NCI-H1694 treated with DMSO at 0.1 percent for 48 hours (cell line): ENCODE measurements at regions not wholly inside any gene's neighbourhood (a gene's known extent, or its start where the extent isn't known, plus 50 kb on each side); places are given as distances from the start of the nearest gene placed in this dataset.

ENCODE experiments used
- DNase-seq: peaks from one replicate; lab custom pipeline; 2025; lab: John Stamatoyannopoulos, UW

DNA sequence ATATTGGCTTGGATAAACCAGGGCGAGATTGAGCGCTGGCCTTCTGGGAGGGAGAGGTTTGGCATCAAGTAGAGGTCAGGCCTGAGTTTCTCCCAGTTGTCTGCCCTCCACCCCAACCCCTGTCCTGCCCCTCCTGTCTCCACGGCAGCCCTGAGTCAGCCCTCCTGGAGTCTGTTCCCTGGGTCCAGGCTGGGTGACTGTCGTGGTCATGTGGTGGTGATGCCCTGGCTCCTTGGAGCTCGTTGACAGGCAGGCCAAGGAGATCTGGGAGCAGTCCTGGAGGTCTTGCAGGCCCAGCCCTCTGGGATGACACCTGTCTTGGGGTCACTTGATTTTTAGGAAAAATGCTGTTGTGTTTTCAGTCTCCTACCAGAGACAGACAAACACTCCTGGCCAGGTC, 53.6 kb upstream of the PODXL start:
- peak; percentile 57 for DNase-seq

DNA sequence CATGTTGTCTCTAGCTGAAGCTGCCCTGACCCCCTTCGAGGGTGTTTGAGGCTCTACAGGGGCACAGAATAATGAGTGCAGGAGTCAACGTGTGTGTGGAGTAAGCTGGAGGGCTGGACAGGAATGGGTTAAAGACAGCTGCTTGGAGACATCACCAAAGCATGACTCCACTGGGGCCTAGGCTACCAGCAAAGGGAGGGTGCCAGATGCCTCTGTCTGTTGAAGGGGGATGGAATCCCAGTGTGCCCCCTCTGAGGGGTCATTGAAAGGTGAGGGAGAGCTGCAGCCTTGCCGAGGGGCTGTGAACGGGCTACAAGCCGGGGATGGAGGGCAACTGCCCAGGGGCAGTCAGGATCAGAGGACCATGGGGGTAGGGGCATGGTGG, 51.7 kb upstream of the PODXL start:
- DNase-seq = peak; percentile 38

DNA sequence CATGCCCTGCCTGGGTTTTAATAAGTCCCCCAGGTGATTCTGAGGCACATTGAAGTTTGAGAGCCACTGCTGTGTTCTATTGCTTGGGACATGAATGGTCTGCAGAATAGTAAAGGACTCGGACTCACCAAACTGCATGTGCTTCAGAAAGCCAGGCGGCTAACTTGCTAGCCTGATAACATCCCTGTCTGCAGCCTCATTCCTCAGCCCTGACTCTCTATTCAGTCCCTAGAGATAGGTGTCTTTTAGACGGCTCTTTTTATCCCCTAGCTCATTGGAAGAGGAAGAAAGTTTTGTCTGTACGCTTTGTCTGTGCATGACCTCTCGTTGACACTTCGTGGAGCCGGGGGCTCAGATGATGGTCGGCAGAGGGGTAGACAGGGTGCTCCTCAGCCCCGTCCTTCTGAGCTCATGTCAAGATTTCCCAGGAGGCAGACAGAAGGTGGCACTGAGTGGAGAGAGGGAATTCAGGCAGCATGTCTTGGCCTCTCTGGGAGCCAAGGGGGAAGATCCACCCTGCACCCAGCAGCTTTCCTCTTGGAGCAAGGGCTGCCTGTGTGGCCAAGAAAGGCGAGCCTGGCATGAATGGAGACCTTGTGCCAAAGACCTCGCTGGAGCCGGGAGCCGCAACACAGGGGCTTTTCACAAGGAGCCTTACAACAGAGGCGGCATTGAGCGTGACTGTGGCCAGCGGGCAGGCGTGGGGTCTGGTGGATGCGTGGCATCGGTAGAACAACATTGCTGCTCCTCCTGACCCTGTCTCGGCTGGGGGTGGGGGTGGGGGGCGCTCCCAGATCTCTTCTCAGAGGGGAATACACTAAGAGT, 51.1 kb upstream of the PODXL start:
- no peak for DNase-seq

DNA sequence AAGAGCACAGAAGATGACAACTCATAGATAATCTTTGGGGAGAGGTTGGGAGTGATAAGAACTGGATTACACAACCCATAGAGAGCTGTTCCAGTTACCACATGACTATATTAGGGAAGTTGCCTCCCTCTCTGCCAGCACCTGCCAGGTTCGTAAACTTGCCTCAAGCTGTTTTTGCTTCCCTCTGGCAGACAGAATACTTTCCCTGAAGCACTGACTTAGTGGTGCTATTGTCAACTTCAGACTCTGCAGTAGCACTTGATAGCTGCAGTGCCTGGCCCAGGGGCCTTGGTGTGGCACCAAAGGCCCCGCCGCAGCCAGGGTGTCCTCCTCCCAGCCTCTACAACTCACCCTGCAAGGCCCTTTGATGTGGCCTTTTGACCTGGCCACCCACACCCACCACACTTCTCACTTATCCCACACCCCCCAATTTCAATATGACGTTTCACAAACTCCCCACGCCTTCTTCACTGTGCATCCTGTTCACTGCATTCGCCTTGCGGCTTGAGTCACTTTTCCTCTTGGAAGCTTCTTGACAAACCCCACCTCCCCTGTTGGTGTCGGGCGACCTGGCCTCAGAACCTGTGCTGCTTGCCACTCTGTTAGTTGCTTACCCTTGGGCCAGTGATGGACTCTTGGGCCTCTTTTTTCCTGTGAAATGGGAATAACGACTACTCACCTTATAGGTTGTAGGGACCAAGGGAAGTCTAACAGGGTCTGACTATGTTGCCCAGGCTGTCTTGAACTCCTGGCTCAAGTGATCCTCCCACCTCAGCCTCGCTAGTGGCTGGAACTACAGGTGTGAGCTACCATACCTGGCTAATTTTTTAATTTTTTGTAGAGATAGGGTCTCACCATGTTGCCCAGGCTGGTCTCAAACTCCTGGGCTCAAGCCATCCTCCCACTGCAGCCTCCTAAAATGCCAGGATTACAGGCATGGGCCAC, 50.2 kb upstream of the PODXL start:
- peak; percentile 18 for DNase-seq
